ENCODE measurements at regions not wholly inside any gene's neighbourhood (a gene's known extent, or its start where the extent isn't known, plus 50 kb on each side); places are given as distances from the start of the nearest gene placed in this dataset.

GRCh38 chr17:51435641-51436091 lies 175.3 kb downstream of the UTP18 start:
- DNase-seq (peak; percentile 57 to 86 (median 72)), ATAC-seq (peak; percentile 80 to 85)
- H3K9me3 ChIP-seq (ENCODE audit: control insufficient read depth, low read length) = no peaks in the 10 kb centered on the region
- H3K4me1 ChIP-seq (ENCODE audit: control insufficient read depth, insufficient read depth, low read length) = peaks cover 1% of the 10 kb centered on the region
- 11% methylated on average over 5 of the region's 5 CpGs for WGBS
- no peak overlapping the region for H3K4me3 ChIP-seq (ENCODE audit: low read length)
- no peak overlapping the region for H3K27ac ChIP-seq (ENCODE audit: low read length)
- intact Hi-C loops (cut with DNase I) = no loop called here
- H3K27me3 ChIP-seq (ENCODE audit: control insufficient read depth, insufficient read depth) = no peaks in the 10 kb centered on the region

GRCh38 chr17:51439395-51440229 lies 179.3 kb downstream of the UTP18 start:
- Histone ChIP-seq H3K27me3 (ENCODE audit: control insufficient read depth, insufficient read depth) (no peaks in the 10 kb centered on the region), H3K4me1 (ENCODE audit: control insufficient read depth, insufficient read depth, low read length) (peaks cover 1% of the 10 kb centered on the region), H3K4me3 (ENCODE audit: low read length) (no peak overlapping the region), H3K27ac (ENCODE audit: low read length) (peak overlapping the region; percentile 44), H3K9me3 (ENCODE audit: control insufficient read depth, low read length) (no peaks in the 10 kb centered on the region)
- DNase-seq (peak in 1 of 3 donors; percentile 68), ATAC-seq (peak; percentile 84)
- intact Hi-C loops (cut with DNase I) = no loop called here
- WGBS = 31% methylated on average over 8 of the region's 8 CpGs

GRCh38 chr17:51441431-51441830 lies 181.1 kb downstream of the UTP18 start:
- Histone ChIP-seq H3K4me1 (ENCODE audit: control insufficient read depth, insufficient read depth, low read length) (peaks cover 1% of the 10 kb centered on the region), H3K27ac (ENCODE audit: low read length) (no peak overlapping the region), H3K27me3 (ENCODE audit: control insufficient read depth, insufficient read depth) (no peaks in the 10 kb centered on the region), H3K9me3 (ENCODE audit: control insufficient read depth, low read length) (no peaks in the 10 kb centered on the region), H3K4me3 (ENCODE audit: low read length) (no peak overlapping the region)
- no peak for DNase-seq
- intact Hi-C loops (cut with DNase I) = no loop called here
- ATAC-seq = no peak
- WGBS = 96% methylated on average over 1 of the region's 1 CpG

GRCh38 chr17:51442088-51442865 lies 181.9 kb downstream of the UTP18 start:
- DNase-seq (no peak), ATAC-seq (no peak)
- no peaks in the 10 kb centered on the region for H3K9me3 ChIP-seq (ENCODE audit: control insufficient read depth, low read length)
- WGBS = 80% methylated on average over 6 of the region's 6 CpGs
- intact Hi-C loops (cut with DNase I) = no loop called here
- H3K4me1 ChIP-seq (ENCODE audit: control insufficient read depth, insufficient read depth, low read length) = peaks cover 1% of the 10 kb centered on the region
- H3K27me3 ChIP-seq (ENCODE audit: control insufficient read depth, insufficient read depth) = no peaks in the 10 kb centered on the region
- H3K27ac ChIP-seq (ENCODE audit: low read length) = no peak overlapping the region
- no peak overlapping the region for H3K4me3 ChIP-seq (ENCODE audit: low read length)

GRCh38 chr17:51443646-51444045 lies 183.3 kb downstream of the UTP18 start:
- Histone ChIP-seq H3K4me1 (ENCODE audit: control insufficient read depth, insufficient read depth, low read length) (peaks cover 1% of the 10 kb centered on the region), H3K27me3 (ENCODE audit: control insufficient read depth, insufficient read depth) (no peaks in the 10 kb centered on the region), H3K4me3 (ENCODE audit: low read length) (no peak overlapping the region), H3K9me3 (ENCODE audit: control insufficient read depth, low read length) (no peaks in the 10 kb centered on the region), H3K27ac (ENCODE audit: low read length) (no peak overlapping the region)
- ATAC-seq = no peak
- WGBS = 78% methylated on average over 3 of the region's 3 CpGs
- DNase-seq = no peak
- intact Hi-C loops (cut with DNase I) = no loop called here

GRCh38 chr17:51445946-51446345 lies 185.6 kb downstream of the UTP18 start:
- ATAC-seq = no peak
- no peak for DNase-seq
- H3K4me1 ChIP-seq (ENCODE audit: control insufficient read depth, insufficient read depth, low read length) = no peaks in the 10 kb centered on the region
- intact Hi-C loops (cut with DNase I) = no loop called here
- H3K27me3 ChIP-seq (ENCODE audit: control insufficient read depth, insufficient read depth) = no peaks in the 10 kb centered on the region
- 87% methylated on average over 4 of the region's 4 CpGs for WGBS
- H3K4me3 ChIP-seq (ENCODE audit: low read length) = no peak overlapping the region
- H3K9me3 ChIP-seq (ENCODE audit: control insufficient read depth, low read length) = no peaks in the 10 kb centered on the region
- no peak overlapping the region for H3K27ac ChIP-seq (ENCODE audit: low read length)

- no peaks in the 10 kb centered on the region for H3K4me1 ChIP-seq (ENCODE audit: control insufficient read depth, insufficient read depth, low read length)
- no peak overlapping the region for H3K4me3 ChIP-seq (ENCODE audit: low read length)
- H3K27ac ChIP-seq (ENCODE audit: low read length) = no peak overlapping the region
- DNase-seq (no peak), ATAC-seq (no peak)
- intact Hi-C loops (cut with DNase I) = no loop called here
- 90% methylated on average over 1 of the region's 1 CpG for WGBS
- no peaks in the 10 kb centered on the region for H3K27me3 ChIP-seq (ENCODE audit: control insufficient read depth, insufficient read depth)
- no peaks in the 10 kb centered on the region for H3K9me3 ChIP-seq (ENCODE audit: control insufficient read depth, low read length)
These were observed 194.2 kb downstream of the UTP18 start for GRCh38 chr17:51454456-51454978.

GRCh38 chr17:51455211-51455610 lies 194.9 kb downstream of the UTP18 start:
- Histone ChIP-seq H3K4me1 (ENCODE audit: control insufficient read depth, insufficient read depth, low read length) (no peaks in the 10 kb centered on the region), H3K27ac (ENCODE audit: low read length) (no peak overlapping the region), H3K4me3 (ENCODE audit: low read length) (no peak overlapping the region), H3K9me3 (ENCODE audit: control insufficient read depth, low read length) (no peaks in the 10 kb centered on the region), H3K27me3 (ENCODE audit: control insufficient read depth, insufficient read depth) (no peaks in the 10 kb centered on the region)
- no peak for DNase-seq
- intact Hi-C loops (cut with DNase I) = no loop called here
- ATAC-seq = no peak

- ATAC-seq (no peak), DNase-seq (no peak)
- intact Hi-C loops (cut with DNase I) = no loop called here
- H3K27ac ChIP-seq (ENCODE audit: low read length) = no peak overlapping the region
- 84% methylated on average over 4 of the region's 4 CpGs for WGBS
- no peaks in the 10 kb centered on the region for H3K27me3 ChIP-seq (ENCODE audit: control insufficient read depth, insufficient read depth)
- H3K4me3 ChIP-seq (ENCODE audit: low read length) = no peak overlapping the region
- no peaks in the 10 kb centered on the region for H3K4me1 ChIP-seq (ENCODE audit: control insufficient read depth, insufficient read depth, low read length)
- H3K9me3 ChIP-seq (ENCODE audit: control insufficient read depth, low read length) = no peaks in the 10 kb centered on the region
These were observed 195.6 kb downstream of the UTP18 start for GRCh38 chr17:51455931-51456330.

GRCh38 chr17:51456942-51457341 lies 196.6 kb downstream of the UTP18 start:
- no peak for DNase-seq
- H3K27me3 ChIP-seq (ENCODE audit: control insufficient read depth, insufficient read depth) = no peaks in the 10 kb centered on the region
- ATAC-seq = no peak
- 45% methylated on average over 1 of the region's 1 CpG for WGBS
- intact Hi-C loops (cut with DNase I) = no loop called here
- no peaks in the 10 kb centered on the region for H3K9me3 ChIP-seq (ENCODE audit: control insufficient read depth, low read length)
- H3K4me3 ChIP-seq (ENCODE audit: low read length) = no peak overlapping the region
- H3K27ac ChIP-seq (ENCODE audit: low read length) = no peak overlapping the region
- H3K4me1 ChIP-seq (ENCODE audit: control insufficient read depth, insufficient read depth, low read length) = no peaks in the 10 kb centered on the region

GRCh38 chr17:51461578-51462004 lies 201.2 kb downstream of the UTP18 start:
- Histone ChIP-seq H3K4me1 (ENCODE audit: control insufficient read depth, insufficient read depth, low read length) (no peaks in the 10 kb centered on the region), H3K9me3 (ENCODE audit: control insufficient read depth, low read length) (no peaks in the 10 kb centered on the region), H3K27ac (ENCODE audit: low read length) (no peak overlapping the region), H3K27me3 (ENCODE audit: control insufficient read depth, insufficient read depth) (no peaks in the 10 kb centered on the region), H3K4me3 (ENCODE audit: low read length) (no peak overlapping the region)
- DNase-seq (peak; percentile 57 to 85 (median 68)), ATAC-seq (peak; percentile 65 to 80)
- intact Hi-C loops (cut with DNase I) = no loop called here
- 51% methylated on average over 11 of the region's 11 CpGs for WGBS

Data from right cardiac atrium (tissue), 5 donors.